Natural killer cell treated with Interleukin-12 subunit alpha and Interleukin-12 subunit beta and Interleukin-15 and Interleukin-18, amount 100 ng/mL, for 72 hours (primary cell): ENCODE measurements at regions not wholly inside any gene's neighbourhood (a gene's known extent, or its start where the extent isn't known, plus 50 kb on each side); places are given as distances from the start of the nearest gene placed in this dataset.

ENCODE experiments used
- ATAC-seq, 2 donors: fragments of 150-1000 bp; cut with Tn5 transposase in 1 of 2; sonication (Bioruptor Pico), chemical (Tn5 transposase) in 1 of 2; 2 replicates each; pipeline ENCODE4 v1.10.0; 2021
- DNase-seq: peaks from one replicate; pipeline ENCODE4 v3.0.0; 2022; ENCODE audit warnings: low spot score
- H3K27ac Mint-ChIP-seq, 2 donors: 1 replicate in 1 of 2; 2 replicates in 1 of 2; pipeline ENCODE4 v1.8.0; 2022; ENCODE audit warnings: mixed read lengths in 2 of 2, mild to moderate bottlenecking in 1 of 2, moderate library complexity in 1 of 2
- H3K27me3 Mint-ChIP-seq, 2 donors: 1 replicate in 1 of 2; 2 replicates in 1 of 2; pipeline ENCODE4 v1.8.0; 2022; ENCODE audit warnings: mixed read lengths in 2 of 2
- H3K36me3 Mint-ChIP-seq: one replicate; pipeline ENCODE4 v1.8.0; 2022; ENCODE audit warnings: mixed read lengths
- H3K4me1 Mint-ChIP-seq, 2 donors: 1 replicate in 1 of 2; 2 replicates in 1 of 2; pipeline ENCODE4 v1.8.0; 2022; ENCODE audit warnings: low read depth in 2 of 2, mixed read lengths in 2 of 2, mild to moderate bottlenecking in 1 of 2
- H3K4me3 Mint-ChIP-seq: one replicate; pipeline ENCODE4 v1.8.0; 2022; ENCODE audit warnings: mixed read lengths
- H3K9me3 Mint-ChIP-seq: 2 replicates; pipeline ENCODE4 v1.8.0; 2022; ENCODE audit warnings: mixed read lengths

DNA sequence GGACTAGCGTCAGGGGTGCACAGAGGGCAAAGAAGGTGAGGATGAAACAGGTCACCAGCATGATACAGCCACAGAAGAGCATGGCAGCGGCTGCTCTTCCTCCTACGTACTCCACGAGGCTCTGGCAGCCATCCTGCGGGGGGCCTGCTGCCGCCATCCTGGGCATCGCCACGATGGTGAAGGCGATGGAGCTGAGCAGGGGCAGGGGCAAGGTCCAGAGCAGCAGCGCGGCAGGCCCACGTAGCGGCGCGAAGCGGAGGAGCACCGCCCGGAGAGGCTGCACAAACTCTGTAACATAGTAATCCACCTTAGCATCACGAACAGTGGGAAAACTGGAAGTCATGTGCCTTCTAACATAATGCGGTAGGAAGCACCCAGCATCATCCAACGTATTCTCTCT, 491.6 kb downstream of the PYDC2 start:
- DNase-seq (no peak), ATAC-seq (no peak)
- Mint-ChIP-seq H3K36me3 (no peaks in the 10 kb centered on the region), H3K4me3 (no peak overlapping the region), H3K27ac (no peak overlapping the region), H3K9me3 (peaks cover 15% of the 10 kb centered on the region), H3K27me3 (no peaks in the 10 kb centered on the region), H3K4me1 (no peaks in the 10 kb centered on the region)

DNA sequence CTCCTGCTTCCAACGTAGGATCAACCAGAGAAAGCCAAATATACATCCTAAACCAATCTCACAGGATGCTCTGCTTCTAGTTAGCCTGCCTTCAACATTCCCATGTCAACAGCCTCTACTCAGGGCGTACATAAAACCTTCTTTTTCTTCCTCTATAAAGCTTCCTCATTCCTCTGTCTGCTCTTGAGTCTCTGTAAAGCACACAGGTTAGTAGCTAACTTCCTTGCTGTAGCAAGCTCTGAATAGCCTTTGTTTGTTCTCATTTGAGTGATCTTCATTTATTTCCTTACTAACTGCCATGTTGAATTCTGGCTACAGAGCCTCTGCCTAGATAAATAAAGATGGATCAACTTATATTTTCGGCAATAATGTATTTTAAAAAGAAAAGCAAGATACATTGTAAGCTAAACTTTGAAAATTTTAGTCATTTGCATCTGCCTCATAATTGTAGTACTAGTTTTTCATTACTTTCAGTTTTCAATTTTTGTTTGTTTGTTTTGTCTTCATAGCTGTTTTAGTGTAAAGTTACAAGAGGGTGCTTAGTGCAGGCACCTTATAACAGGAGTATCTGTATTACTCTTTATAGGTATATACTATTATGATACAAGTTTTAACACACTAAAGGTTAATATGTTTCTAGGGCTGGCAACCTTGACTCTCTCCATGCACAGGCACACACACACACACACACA, 498.2 kb downstream of the PYDC2 start:
- H3K4me1 Mint-ChIP-seq: no peaks in the 10 kb centered on the region
- H3K27ac Mint-ChIP-seq: no peak overlapping the region
- no peak overlapping the region for H3K4me3 Mint-ChIP-seq
- no peak for DNase-seq
- H3K9me3 Mint-ChIP-seq: peaks cover 6% of the 10 kb centered on the region
- no peak for ATAC-seq
- H3K36me3 Mint-ChIP-seq: no peaks in the 10 kb centered on the region
- H3K27me3 Mint-ChIP-seq: no peaks in the 10 kb centered on the region

DNA sequence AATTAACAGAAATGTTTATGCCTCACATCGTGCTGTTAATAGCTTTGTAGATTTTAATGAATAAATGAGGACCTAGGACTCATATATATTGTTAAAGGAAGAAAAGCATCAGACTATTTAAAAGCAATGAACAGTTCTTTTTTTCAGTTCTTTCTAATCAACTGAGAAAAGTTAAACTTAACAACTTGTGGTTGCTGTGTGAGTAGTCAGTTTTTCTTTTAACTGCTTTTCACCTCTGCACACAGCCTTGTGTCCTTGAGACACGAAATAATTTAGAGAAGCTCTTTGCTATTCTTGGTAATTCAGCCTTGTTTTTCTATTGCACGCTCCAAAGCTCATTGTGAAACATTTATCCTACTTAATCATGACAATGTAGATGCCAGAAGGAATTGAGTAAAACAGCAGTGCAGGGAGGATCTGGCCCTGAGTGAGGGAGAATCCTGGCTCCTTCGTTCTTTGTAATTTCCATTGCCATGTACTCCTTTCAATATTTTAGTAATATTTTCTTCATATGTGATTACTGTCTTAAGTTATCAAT, 499.0 kb downstream of the PYDC2 start:
- H3K36me3 Mint-ChIP-seq: no peaks in the 10 kb centered on the region

DNA sequence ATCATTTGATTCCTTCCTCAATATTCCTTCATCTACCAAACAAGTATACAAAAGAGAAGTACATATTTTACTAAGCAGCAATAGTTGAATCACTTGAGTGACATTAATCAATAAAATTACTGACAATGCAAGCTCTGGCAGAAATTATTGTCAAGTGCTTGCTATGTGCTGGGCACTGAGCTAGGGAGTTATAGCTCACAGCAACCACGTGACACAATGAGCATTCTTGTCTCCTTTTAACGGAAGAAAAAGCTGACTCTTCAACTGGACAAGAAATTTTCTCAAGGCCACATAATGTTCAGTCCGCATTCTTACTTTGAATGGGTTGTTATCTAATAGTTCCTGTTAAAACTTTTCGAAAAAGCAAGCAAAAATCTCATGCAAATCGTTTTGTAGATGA, 500.1 kb downstream of the PYDC2 start:
- H3K4me1 Mint-ChIP-seq: no peaks in the 10 kb centered on the region
- H3K36me3 Mint-ChIP-seq: no peaks in the 10 kb centered on the region
- peaks cover 9% of the 10 kb centered on the region for H3K9me3 Mint-ChIP-seq
- DNase-seq (no peak), ATAC-seq (no peak)
- no peak overlapping the region for H3K27ac Mint-ChIP-seq
- H3K27me3 Mint-ChIP-seq: no peaks in the 10 kb centered on the region
- no peak overlapping the region for H3K4me3 Mint-ChIP-seq

More for the DNA sequence above, 499.0 kb downstream of the PYDC2 start:
- ATAC-seq: no peak
- no peaks in the 10 kb centered on the region for H3K27me3 Mint-ChIP-seq
- H3K9me3 Mint-ChIP-seq: peaks cover 6% of the 10 kb centered on the region
- no peak overlapping the region for H3K27ac Mint-ChIP-seq
- DNase-seq: no peak
- H3K4me3 Mint-ChIP-seq: no peak overlapping the region
- no peaks in the 10 kb centered on the region for H3K4me1 Mint-ChIP-seq

DNA sequence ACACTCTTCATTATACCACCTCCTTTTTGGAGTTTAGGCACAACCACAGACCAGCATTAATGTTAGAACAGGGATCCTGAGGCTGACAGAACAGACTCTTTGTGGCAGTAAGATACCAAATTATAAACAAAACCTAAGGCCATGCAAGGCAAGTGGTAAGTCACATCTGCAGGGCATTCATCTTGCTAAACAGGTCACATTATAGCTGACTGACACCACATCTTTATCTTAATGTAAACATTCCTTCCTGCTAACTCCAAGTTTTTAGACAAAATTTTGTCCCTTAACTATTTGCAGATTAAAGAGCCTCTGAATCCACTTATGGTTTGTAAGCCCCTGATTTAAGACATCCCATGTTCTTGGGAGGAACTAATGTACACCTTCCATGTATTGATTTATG, 500.6 kb downstream of the PYDC2 start:
- Mint-ChIP-seq H3K4me1 (no peaks in the 10 kb centered on the region), H3K27me3 (no peaks in the 10 kb centered on the region), H3K27ac (no peak overlapping the region), H3K4me3 (no peak overlapping the region), H3K36me3 (no peaks in the 10 kb centered on the region), H3K9me3 (peaks cover 10% of the 10 kb centered on the region)
- DNase-seq (no peak), ATAC-seq (no peak)

DNA sequence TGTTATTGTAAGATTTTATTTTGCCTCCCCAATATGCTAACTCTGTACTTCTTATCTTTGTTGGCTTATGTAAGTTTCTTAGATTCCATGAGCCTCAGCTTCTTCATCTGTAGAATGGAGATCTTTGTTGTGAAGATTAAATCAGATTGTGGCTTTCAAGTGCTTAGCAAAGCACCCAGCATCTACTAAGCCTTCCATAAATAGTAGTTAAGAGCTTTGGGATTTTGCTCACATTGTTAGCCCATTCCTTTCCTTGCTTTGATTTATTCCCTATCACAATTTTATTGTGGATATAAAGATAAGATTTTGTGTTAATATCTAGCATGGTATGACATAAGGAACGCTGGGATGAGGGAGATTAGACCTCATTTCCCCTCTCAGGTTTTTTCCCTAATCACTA, 501.4 kb downstream of the PYDC2 start:
- H3K4me3 Mint-ChIP-seq: no peak overlapping the region
- no peaks in the 10 kb centered on the region for H3K36me3 Mint-ChIP-seq
- no peak overlapping the region for H3K27ac Mint-ChIP-seq
- H3K27me3 Mint-ChIP-seq: no peaks in the 10 kb centered on the region
- no peaks in the 10 kb centered on the region for H3K4me1 Mint-ChIP-seq
- ATAC-seq (no peak), DNase-seq (no peak)
- H3K9me3 Mint-ChIP-seq: peaks cover 7% of the 10 kb centered on the region

DNA sequence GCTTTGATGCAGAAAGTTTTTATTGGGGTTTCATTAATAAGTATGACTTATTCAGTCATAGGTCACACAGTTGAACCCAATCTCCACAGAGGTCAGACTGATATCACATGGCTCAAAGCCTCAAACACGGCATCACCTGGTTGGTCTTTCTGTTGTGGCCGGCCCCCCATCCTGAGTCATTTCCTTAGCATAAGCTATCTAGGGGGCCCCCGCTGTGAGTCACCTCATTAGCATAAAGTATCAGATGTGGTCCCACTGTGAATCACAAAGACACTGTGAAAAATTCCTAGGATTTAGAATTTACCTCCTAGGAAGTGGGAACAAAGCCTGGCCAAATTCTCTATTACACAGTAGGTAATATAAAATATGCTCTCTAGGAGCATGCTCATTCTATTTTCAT, 502.2 kb downstream of the PYDC2 start:
- Mint-ChIP-seq H3K4me1 (no peaks in the 10 kb centered on the region), H3K4me3 (no peak overlapping the region), H3K27ac (no peak overlapping the region), H3K27me3 (no peaks in the 10 kb centered on the region), H3K9me3 (peaks cover 7% of the 10 kb centered on the region), H3K36me3 (no peaks in the 10 kb centered on the region)
- ATAC-seq: no peak
- no peak for DNase-seq

DNA sequence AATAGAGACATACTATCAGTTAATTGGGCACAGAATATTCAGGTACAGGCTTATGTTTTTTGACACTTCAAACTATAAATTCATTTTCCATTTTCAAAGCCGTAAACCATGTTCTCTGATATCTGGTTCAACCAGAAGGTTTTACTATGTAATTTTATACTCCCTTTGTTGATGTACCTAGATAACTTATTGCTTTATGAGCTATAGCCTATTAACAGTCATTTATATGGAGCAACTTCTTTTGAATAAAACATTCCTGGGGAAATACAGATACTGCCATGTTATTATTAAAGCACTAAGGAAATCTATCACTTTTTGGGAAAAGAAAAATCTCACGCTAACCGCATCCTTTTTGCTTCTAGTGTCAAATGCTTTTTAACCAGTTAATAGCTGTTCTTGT, 505.6 kb downstream of the PYDC2 start:
- DNase-seq: no peak
- Mint-ChIP-seq H3K27me3 (no peaks in the 10 kb centered on the region), H3K9me3 (peaks cover 4% of the 10 kb centered on the region), H3K4me1 (no peaks in the 10 kb centered on the region), H3K36me3 (no peaks in the 10 kb centered on the region), H3K4me3 (no peak overlapping the region), H3K27ac (no peak overlapping the region)
- ATAC-seq: no peak

DNA sequence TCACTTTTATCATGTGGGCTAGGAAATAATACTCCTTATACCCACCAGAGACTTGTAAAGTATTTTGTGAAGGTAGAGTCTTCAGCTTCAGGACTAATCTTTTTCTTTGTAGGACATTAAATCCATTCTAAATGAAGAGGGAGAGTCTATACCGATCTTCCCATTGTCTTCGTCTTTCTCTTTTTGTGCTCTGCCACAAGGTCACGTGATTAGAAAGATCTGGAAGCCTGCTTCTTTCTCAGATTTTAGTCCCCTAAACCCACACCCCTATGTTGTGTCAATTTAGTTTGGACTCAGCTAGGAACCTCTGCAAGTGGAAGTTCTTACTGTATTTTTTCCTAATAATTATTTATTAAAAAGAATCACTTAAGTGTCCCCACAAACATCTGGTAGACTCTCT, 507.3 kb downstream of the PYDC2 start:
- Mint-ChIP-seq H3K9me3 (peaks cover 4% of the 10 kb centered on the region), H3K36me3 (no peaks in the 10 kb centered on the region), H3K27ac (no peak overlapping the region), H3K4me1 (no peaks in the 10 kb centered on the region), H3K4me3 (no peak overlapping the region), H3K27me3 (no peaks in the 10 kb centered on the region)
- no peak for ATAC-seq
- DNase-seq: no peak

DNA sequence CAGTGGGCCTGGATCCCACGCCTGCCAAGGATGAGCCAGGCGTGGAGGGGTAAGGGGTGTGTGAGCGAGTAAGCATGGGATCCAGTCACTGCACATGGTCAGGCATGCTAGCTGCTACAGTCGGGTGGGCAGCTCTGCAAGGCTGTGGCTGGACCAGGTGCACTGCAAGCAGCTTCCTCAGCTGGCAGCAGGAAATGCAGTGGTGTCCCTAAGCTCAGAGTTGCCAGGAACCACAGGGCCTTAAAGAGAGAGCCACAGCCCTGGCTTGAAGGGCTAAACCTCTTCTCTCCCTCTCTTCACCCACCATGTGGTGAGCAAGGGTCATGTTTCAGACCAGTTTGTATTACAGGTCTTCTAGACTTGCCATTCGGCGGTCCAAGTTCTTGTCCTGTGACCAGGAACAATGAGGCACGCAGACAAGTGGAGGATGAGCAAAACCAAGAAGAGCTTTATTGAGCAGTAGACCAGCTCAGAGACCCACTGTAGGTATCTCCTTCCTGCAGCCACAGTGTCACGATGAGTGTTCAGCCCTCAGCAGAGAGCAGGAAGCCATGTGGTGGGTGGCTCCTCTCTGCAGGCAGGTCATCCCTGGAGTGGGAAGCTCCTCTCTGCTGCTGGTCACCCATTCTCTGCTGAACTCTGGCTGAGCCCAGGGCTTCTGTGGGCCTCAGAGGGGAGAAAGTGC, 511.9 kb downstream of the PYDC2 start:
- no peaks in the 10 kb centered on the region for H3K27me3 Mint-ChIP-seq
- no peaks in the 10 kb centered on the region for H3K4me1 Mint-ChIP-seq
- H3K9me3 Mint-ChIP-seq: peaks cover 6% of the 10 kb centered on the region
- no peak overlapping the region for H3K27ac Mint-ChIP-seq
- H3K36me3 Mint-ChIP-seq: no peaks in the 10 kb centered on the region
- no peak overlapping the region for H3K4me3 Mint-ChIP-seq
- no peak for ATAC-seq
- DNase-seq: no peak

DNA sequence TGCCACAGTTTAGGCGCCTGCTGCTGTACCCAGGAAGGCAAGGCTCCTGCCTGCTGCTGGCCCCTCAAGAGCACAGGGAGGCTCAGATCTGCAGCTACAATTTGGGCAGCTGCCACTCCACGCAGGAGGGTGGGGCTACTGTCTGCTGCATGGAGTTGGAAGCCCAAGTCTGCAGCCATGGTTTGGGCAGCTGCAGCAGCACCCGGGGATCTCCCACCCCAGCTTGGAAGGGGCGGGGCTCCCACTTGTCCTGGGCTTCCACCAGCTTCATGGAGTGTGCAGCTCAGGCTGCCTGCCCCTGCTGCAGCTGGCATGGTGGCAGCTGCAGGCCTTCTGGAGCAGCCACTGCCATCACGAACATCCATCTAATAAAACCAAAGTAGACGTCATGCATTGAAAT, 512.9 kb downstream of the PYDC2 start:
- Mint-ChIP-seq H3K27me3 (no peaks in the 10 kb centered on the region), H3K36me3 (no peaks in the 10 kb centered on the region), H3K4me3 (no peak overlapping the region), H3K9me3 (peaks cover 6% of the 10 kb centered on the region), H3K27ac (no peak overlapping the region), H3K4me1 (no peaks in the 10 kb centered on the region)
- ATAC-seq (no peak), DNase-seq (no peak)

DNA sequence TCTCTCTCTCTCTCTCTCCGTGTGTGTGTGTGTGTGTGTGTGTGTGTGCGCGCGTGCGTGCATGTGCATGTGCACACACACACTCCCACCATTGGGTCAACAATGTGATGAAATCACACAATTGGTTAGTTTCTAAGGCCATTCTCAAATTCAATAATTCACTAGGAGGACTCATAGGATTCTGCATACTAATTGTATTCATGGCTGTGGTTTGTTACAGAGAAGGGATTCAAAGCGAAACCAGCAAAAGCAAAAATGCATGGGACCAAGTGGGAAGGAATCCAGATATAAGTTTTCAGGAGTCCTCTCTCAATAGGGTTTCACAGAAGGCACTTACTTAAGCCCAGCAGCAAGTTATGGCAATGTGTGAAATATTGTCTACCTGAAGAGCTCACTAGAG, 515.0 kb downstream of the PYDC2 start:
- DNase-seq (no peak), ATAC-seq (no peak)

DNA sequence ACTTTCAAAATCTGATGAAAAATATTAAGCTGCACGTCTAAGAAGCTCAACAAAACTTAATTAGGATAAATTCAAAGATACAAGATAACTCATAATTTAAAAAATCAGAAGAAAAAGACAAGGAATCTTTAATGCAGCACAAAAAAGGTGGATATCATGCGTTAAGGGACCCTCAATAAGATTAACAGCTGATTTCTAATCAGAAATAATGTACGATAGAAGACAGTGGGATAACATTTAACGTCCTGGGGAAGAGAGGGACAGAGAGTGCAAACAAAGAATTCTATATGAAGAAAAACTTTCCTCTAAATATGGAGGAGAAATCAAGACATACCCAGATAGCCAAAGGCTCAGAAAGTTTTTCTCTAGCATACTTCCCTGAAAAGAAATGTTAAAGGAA, 519.5 kb downstream of the PYDC2 start:
- DNase-seq (no peak), ATAC-seq (no peak)
- H3K9me3 Mint-ChIP-seq: peaks cover 13% of the 10 kb centered on the region
- H3K27me3 Mint-ChIP-seq: no peaks in the 10 kb centered on the region
- H3K4me1 Mint-ChIP-seq: no peaks in the 10 kb centered on the region
- H3K27ac Mint-ChIP-seq: no peak overlapping the region
- H3K4me3 Mint-ChIP-seq: no peak overlapping the region
- H3K36me3 Mint-ChIP-seq: no peaks in the 10 kb centered on the region

More for the DNA sequence above, 515.0 kb downstream of the PYDC2 start:
- H3K27ac Mint-ChIP-seq: no peak overlapping the region
- no peak overlapping the region for H3K4me3 Mint-ChIP-seq
- H3K27me3 Mint-ChIP-seq: no peaks in the 10 kb centered on the region
- H3K4me1 Mint-ChIP-seq: no peaks in the 10 kb centered on the region
- H3K9me3 Mint-ChIP-seq: peaks cover 11% of the 10 kb centered on the region
- no peaks in the 10 kb centered on the region for H3K36me3 Mint-ChIP-seq

DNA sequence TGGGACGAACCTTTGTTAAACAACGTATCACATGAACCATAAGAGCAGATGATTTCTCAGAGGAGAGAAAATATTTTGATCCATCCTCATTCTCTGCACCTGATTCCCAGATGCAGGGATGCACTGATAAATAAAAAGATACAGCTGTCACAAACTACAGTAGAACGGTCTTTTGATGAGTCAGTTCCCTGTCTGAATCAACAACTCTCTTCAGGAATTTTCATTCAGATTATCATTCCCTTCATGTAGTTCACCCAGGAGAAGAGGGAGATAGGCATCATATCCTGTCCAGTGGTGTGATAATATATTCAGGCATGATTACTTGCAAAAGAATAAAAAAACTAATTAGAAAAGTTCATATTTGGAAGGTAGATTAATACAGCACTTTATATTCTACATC, 521.5 kb downstream of the PYDC2 start:
- H3K27me3 Mint-ChIP-seq: no peaks in the 10 kb centered on the region
- no peak overlapping the region for H3K4me3 Mint-ChIP-seq
- H3K36me3 Mint-ChIP-seq: no peaks in the 10 kb centered on the region
- peaks cover 9% of the 10 kb centered on the region for H3K9me3 Mint-ChIP-seq
- no peak for ATAC-seq
- no peak overlapping the region for H3K27ac Mint-ChIP-seq
- no peaks in the 10 kb centered on the region for H3K4me1 Mint-ChIP-seq
- DNase-seq: no peak
